Loucy (cell line): ENCODE measurements at regions not wholly inside any gene's neighbourhood (a gene's known extent, or its start where the extent isn't known, plus 50 kb on each side); places are given as distances from the start of the nearest gene placed in this dataset.

Experiments
- CTCF ChIP-seq: fragments of 200-600 bp; sonication (generic); conservative IDR thresholded peaks from 2 replicates; pipeline ENCODE4 v1.5.1; 2014; ENCODE audit warnings: mild to moderate bottlenecking, antibody characterized with exemption, low read length
- EZH2phosphoT487 ChIP-seq: fragments of 200-600 bp; IDR thresholded peaks from 2 replicates; pipeline ENCODE4 v1.6.1; 2018; ENCODE audit warnings: antibody characterized with exemption, mild to moderate bottlenecking, moderate library complexity, borderline replicate concordance

GRCh38 chr9:89939626-89940292 lies 334.9 kb downstream of the GADD45G start:
- TF ChIP-seq CTCF = no peak
- no peak for TF ChIP-seq EZH2phosphoT487
